K562 (cell line): ENCODE measurements at regions not wholly inside any gene's neighbourhood (a gene's known extent, or its start where the extent isn't known, plus 50 kb on each side); places are given as distances from the start of the nearest gene placed in this dataset.

Experiments
- ATAC-seq: fragments of 200-7000 bp; cut with Tn5 transposase; 3 replicates; pipeline ENCODE4 v1.9.1; 2020; ENCODE audit warnings: moderate library complexity
- BruUV-seq: library from RNA; stranded (reverse); fragments of 400-500 nt; replicated peaks from 2 replicates; lab custom pipeline; 2021; lab: Mats Ljungman, UMichigan
- CTCF ChIA-PET: fragments of 300-600 bp; formaldehyde crosslinking; extraction: SDS; loops from one replicate; lab custom pipeline; 2021; ENCODE audit warnings: low intra/inter-chr PET ratio; lab: Yijun Ruan, JAX
- POLR2A ChIA-PET: fragments of 300-600, 350-650 bp; sonication (Branson Sonifier 250); formaldehyde crosslinking; extraction: SDS; loops from one replicate; lab custom pipeline; 2021; ENCODE audit warnings: antibody characterized with exemption, inconsistent platforms; lab: Yijun Ruan, JAX
- DNase-seq, 4 experiments: peaks; one replicate each; pipeline versions ENCODE4 v3.0.0 to v3.0.0-alpha.2; 2011 to 2018; ENCODE audit warnings: low spot score in 3 of 4, mixed read lengths in 3 of 4; ENCODE audit errors: extremely low read depth in 1 of 4
- FAIRE-seq: peaks from 2 replicates; lab custom pipeline; 2011; peaks lifted over from hg19 to GRCh38; lab: Jason Lieb, UNC
- H2AFZ ChIP-seq: 2 replicates; pipeline ENCODE4 v1.6.0; 2011; ENCODE audit warnings: low read depth, low read length, control low read depth, inconsistent platforms
- H3K27ac ChIP-seq: fragments of 200-600 bp; 3 replicates; pipeline ENCODE4 v1.8.0; 2011; ENCODE audit warnings: low read depth, mild to moderate bottlenecking, control low read depth, inconsistent platforms, low read length, moderate library complexity, mixed read lengths; ENCODE audit errors: extremely low read depth
- H3K27me3 ChIP-seq, 2 experiments: fragments of 300-600 bp in 1 of 2; 2 replicates in 1 of 2; 3 replicates in 1 of 2; pipeline versions ENCODE4 v1.6.0 to v1.8.0; 2011; ENCODE audit warnings: inconsistent platforms in 2 of 2, low read length in 2 of 2, mild to moderate bottlenecking in 1 of 2, mixed read lengths in 1 of 2, moderate library complexity in 1 of 2; ENCODE audit not compliant: control insufficient read depth in 2 of 2, insufficient read depth in 2 of 2
- H3K36me3 ChIP-seq: fragments of 300-600 bp; 3 replicates; pipeline ENCODE4 v1.8.0; 2011; ENCODE audit warnings: mild to moderate bottlenecking, low read length, inconsistent platforms; ENCODE audit not compliant: control insufficient read depth, insufficient read depth
- H3K4me1 ChIP-seq, 2 experiments: fragments of 200-600 bp in 1 of 2; replicated peaks in 1 of 2; 2 replicates in 1 of 2; 3 replicates in 1 of 2; pipeline versions ENCODE4 v1.5.1 to v1.8.0; 2011; ENCODE audit warnings: inconsistent platforms in 2 of 2, low read length in 2 of 2, mild to moderate bottlenecking in 1 of 2, mixed read lengths in 1 of 2, moderate library complexity in 1 of 2; ENCODE audit not compliant: control insufficient read depth in 2 of 2, insufficient read depth in 2 of 2
- H3K4me2 ChIP-seq: 2 replicates; pipeline ENCODE4 v1.6.1; 2011; ENCODE audit warnings: low read length, control low read depth, inconsistent platforms, mixed read lengths; ENCODE audit not compliant: insufficient read depth
- H3K4me3 ChIP-seq: fragments of 200-600 bp; sonication (generic), shearing (Covaris generic); 2 replicates; pipeline ENCODE4 v1.5.1; 2016; ENCODE audit warnings: control low read depth, inconsistent platforms
- H3K79me2 ChIP-seq: fragments of 200-600 bp; 3 replicates; pipeline ENCODE4 v1.8.0; 2011; ENCODE audit warnings: low read length, inconsistent platforms; ENCODE audit not compliant: control insufficient read depth, insufficient read depth
- H3K9ac ChIP-seq, 2 experiments: 2 replicates each; pipeline versions ENCODE4 v1.6.0 to v1.6.1; 2011; ENCODE audit warnings: low read depth in 2 of 2, low read length in 2 of 2, control low read depth in 1 of 2, inconsistent platforms in 1 of 2, mild to moderate bottlenecking in 1 of 2, mixed read lengths in 1 of 2; ENCODE audit not compliant: insufficient read depth in 1 of 2
- H3K9me1 ChIP-seq: one replicate; pipeline ENCODE4 v1.6.0; 2011; ENCODE audit warnings: inconsistent platforms, mild to moderate bottlenecking, low read length, moderate library complexity; ENCODE audit not compliant: control insufficient read depth, insufficient read depth
- H3K9me3 ChIP-seq: replicated peaks from 2 replicates; pipeline ENCODE4 v1.5.1; 2011; ENCODE audit warnings: low read depth, low read length, inconsistent platforms; ENCODE audit not compliant: control insufficient read depth, insufficient read depth
- H4K20me1 ChIP-seq: replicated peaks from 2 replicates; pipeline ENCODE4 v1.6.1; 2011; ENCODE audit warnings: low read length, inconsistent platforms, mixed read lengths; ENCODE audit not compliant: control insufficient read depth, insufficient read depth
- BRCA1 ChIP-seq, 2 experiments: fragments of 450-650 bp in 1 of 2; sonication (generic) in 1 of 2; formaldehyde crosslinking in 1 of 2; IDR thresholded peaks; 2 replicates each; pipeline versions ENCODE4 v1.5.0 to v1.6.1; 2017 to 2020; ENCODE audit warnings: mild to moderate bottlenecking in 1 of 2, missing genetic modification reagents in 1 of 2
- CBFA2T3 ChIP-seq: fragments of 450-650 bp; IDR thresholded peaks from 2 replicates; pipeline ENCODE4 v1.6.1; 2017
- CCNT2 ChIP-seq: IDR thresholded peaks from 2 replicates; pipeline ENCODE4 v1.6.1; 2011; ENCODE audit warnings: borderline replicate concordance, low read depth, mild to moderate bottlenecking, moderate library complexity, mixed read lengths, low read length; ENCODE audit not compliant: insufficient read length; ENCODE audit errors: extremely low read depth
- CHCHD3 ChIP-seq: fragments of 250-450 bp; sonication (Bioruptor Pico); IDR thresholded peaks from 2 replicates; pipeline ENCODE4 v2.1.2; 2022; ENCODE audit warnings: mild to moderate bottlenecking
- DMBX1 ChIP-seq: fragments of 250-450 bp; sonication (Bioruptor Pico); IDR thresholded peaks from 2 replicates; pipeline ENCODE4 v1.8.0; 2022; ENCODE audit warnings: inconsistent platforms, mild to moderate bottlenecking, moderate library complexity, borderline replicate concordance
- FOXA1 ChIP-seq: fragments of 450-650 bp; IDR thresholded peaks from 2 replicates; pipeline ENCODE4 v1.6.1; 2016; ENCODE audit warnings: mild to moderate bottlenecking, borderline replicate concordance
- KDM1A ChIP-seq, 2 experiments: fragments of 450-650 bp; IDR thresholded peaks; 2 replicates each; pipeline ENCODE4 v1.6.1; 2016; ENCODE audit warnings: mild to moderate bottlenecking in 2 of 2
- MCM7 ChIP-seq, 2 experiments: fragments of 450-650 bp; IDR thresholded peaks; 2 replicates each; pipeline ENCODE4 v1.6.1; 2016 to 2018
- NCOA1 ChIP-seq: fragments of 450-650 bp; IDR thresholded peaks from 2 replicates; pipeline ENCODE4 v1.6.1; 2016; ENCODE audit warnings: low read depth
- NCOA4 ChIP-seq: fragments of 450-650 bp; IDR thresholded peaks from 2 replicates; pipeline ENCODE4 v1.6.1; 2018; ENCODE audit warnings: mild to moderate bottlenecking; ENCODE audit not compliant: partially characterized antibody
- SAFB ChIP-seq: fragments of 200-400 bp; formaldehyde crosslinking; IDR thresholded peaks from 2 replicates; pipeline ENCODE4 v1.6.1; 2017; ENCODE audit warnings: low read depth, low read length, borderline replicate concordance
- ZNF12 ChIP-seq: sonication (generic); formaldehyde crosslinking; IDR thresholded peaks from 2 replicates; pipeline ENCODE4 v1.4.0; 2020; ENCODE audit warnings: mild to moderate bottlenecking, missing genetic modification reagents
- ZNF354B ChIP-seq: fragments of 250-450 bp; sonication (Bioruptor Pico); IDR thresholded peaks from 2 replicates; pipeline ENCODE4 v1.4.0; 2020
- ZNF384 ChIP-seq: IDR thresholded peaks from 2 replicates; pipeline ENCODE4 v1.6.1; 2012; ENCODE audit warnings: low read depth, low read length, improper control_type of control experiment
- ZSCAN32 ChIP-seq: fragments of 450-650 bp; formaldehyde crosslinking; IDR thresholded peaks from 2 replicates; pipeline ENCODE4 v1.4.0; 2020; ENCODE audit warnings: mild to moderate bottlenecking, moderate library complexity
- WGBS: fragments of 100-300 bp; shearing (Covaris generic); methylation state at CpG from one replicate; pipeline ENCODE4 v1.1.6; 2016; ENCODE audit warnings: low coverage, mixed read lengths; ENCODE audit not compliant: insufficient coverage; ENCODE audit errors: missing lambda C conversion rate; 5-methylcytosine and 5-hydroxymethylcytosine counted together
- in situ Hi-C: fragments of 300-500 bp; cut with MboI; formaldehyde crosslinking; loops from 4 replicates; pipeline ENCODE4 v1.15.0; 2018; ENCODE audit warnings: inconsistent platforms, mixed read lengths
- intact Hi-C: fragments of 100-400 bp; cut with micrococcal nuclease; formaldehyde crosslinking; loops from 2 replicates; pipeline ENCODE4 v1.14.2; 2022
- TF ChIP-seq, protein P1 (sequence below): fragments of 200-800 bp; sonication (Bioruptor generic); IDR thresholded peaks from 2 replicates; pipeline ENCODE4 v1.6.1; 2017; ENCODE audit warnings: missing genetic modification characterization, missing compliant biosample characterization
- TF ChIP-seq, protein P2 (sequence below): sonication (generic); formaldehyde crosslinking; IDR thresholded peaks from 2 replicates; pipeline ENCODE4 v1.8.0; 2022; ENCODE audit warnings: mild to moderate bottlenecking, low read depth, missing genetic modification reagents
- TF ChIP-seq, protein P3 (sequence below): fragments of 450-650 bp; formaldehyde crosslinking; IDR thresholded peaks from 2 replicates; pipeline ENCODE4 v1.4.0; 2020; ENCODE audit warnings: mild to moderate bottlenecking, mixed read lengths

DNA sequence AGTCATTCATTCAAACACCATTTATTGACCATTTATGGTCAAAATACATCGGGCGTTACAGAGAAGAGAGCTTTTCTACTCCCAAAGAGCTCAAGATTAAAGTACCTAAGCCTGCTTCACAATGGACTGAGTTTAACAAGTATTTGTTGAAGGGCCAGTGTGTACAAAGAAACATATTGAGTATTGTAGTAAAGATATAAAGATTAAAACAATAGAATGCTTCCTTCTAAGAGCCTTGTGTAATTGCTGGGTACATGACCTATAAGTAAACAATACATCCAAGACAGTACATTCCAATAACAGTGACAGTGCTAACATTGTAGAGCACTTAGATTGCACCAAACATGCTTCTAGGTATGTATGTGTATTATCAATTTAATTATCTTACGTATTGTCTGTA, 695.5 kb downstream of the PCDH7 start:
- no peaks in the 10 kb centered on the region for H3K9me1 ChIP-seq
- H3K9me3 ChIP-seq: no peaks in the 10 kb centered on the region
- POLR2A ChIA-PET: interaction anchor here (0.7 kb wide), 1 partner anchor 208 kb away, joined by 3 read pairs; no protein-coding TSS in a partner anchor
- H3K4me1 ChIP-seq: no peaks in the 10 kb centered on the region
- FAIRE-seq (no peak), DNase-seq (no peak)
- H3K27ac ChIP-seq: no peak overlapping the region
- CTCF ChIA-PET: no interaction called here
- 11% methylated on average over 3 of the region's 3 CpGs for WGBS
- H2AFZ ChIP-seq: no peak overlapping the region
- no peak overlapping the region for H3K4me2 ChIP-seq
- TF ChIP-seq KDM1A (IDR thresholded peaks at IDR 0.05) (no peak), ZNF384 (no peak), CCNT2 (no peak), NCOA4 (no peak), MCM7 (IDR thresholded peaks at IDR 0.05) (no peak), SAFB (no peak), ZSCAN32 (CRISPR knock-in tag) (no peak), NCOA1 (no peak), CBFA2T3 (no peak), DMBX1 (no peak), FOXA1 (no peak), ZNF354B (no peak), BRCA1 (IDR thresholded peaks at IDR 0.05) (no peak), BRCA1 (CRISPR knock-in tag; IDR thresholded peaks at IDR 0.05) (no peak), CHCHD3 (no peak), ZNF12 (no peak)
- TF ChIP-seq, protein P1, sequence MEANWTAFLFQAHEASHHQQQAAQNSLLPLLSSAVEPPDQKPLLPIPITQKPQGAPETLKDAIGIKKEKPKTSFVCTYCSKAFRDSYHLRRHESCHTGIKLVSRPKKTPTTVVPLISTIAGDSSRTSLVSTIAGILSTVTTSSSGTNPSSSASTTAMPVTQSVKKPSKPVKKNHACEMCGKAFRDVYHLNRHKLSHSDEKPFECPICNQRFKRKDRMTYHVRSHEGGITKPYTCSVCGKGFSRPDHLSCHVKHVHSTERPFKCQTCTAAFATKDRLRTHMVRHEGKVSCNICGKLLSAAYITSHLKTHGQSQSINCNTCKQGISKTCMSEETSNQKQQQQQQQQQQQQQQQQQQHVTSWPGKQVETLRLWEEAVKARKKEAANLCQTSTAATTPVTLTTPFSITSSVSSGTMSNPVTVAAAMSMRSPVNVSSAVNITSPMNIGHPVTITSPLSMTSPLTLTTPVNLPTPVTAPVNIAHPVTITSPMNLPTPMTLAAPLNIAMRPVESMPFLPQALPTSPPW (CRISPR knock-in tag): no peak
- TF ChIP-seq, protein P2, sequence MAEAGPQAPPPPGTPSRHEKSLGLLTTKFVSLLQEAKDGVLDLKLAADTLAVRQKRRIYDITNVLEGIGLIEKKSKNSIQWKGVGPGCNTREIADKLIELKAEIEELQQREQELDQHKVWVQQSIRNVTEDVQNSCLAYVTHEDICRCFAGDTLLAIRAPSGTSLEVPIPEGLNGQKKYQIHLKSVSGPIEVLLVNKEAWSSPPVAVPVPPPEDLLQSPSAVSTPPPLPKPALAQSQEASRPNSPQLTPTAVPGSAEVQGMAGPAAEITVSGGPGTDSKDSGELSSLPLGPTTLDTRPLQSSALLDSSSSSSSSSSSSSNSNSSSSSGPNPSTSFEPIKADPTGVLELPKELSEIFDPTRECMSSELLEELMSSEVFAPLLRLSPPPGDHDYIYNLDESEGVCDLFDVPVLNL (CRISPR knock-in tag): no peak
- TF ChIP-seq, protein P3, sequence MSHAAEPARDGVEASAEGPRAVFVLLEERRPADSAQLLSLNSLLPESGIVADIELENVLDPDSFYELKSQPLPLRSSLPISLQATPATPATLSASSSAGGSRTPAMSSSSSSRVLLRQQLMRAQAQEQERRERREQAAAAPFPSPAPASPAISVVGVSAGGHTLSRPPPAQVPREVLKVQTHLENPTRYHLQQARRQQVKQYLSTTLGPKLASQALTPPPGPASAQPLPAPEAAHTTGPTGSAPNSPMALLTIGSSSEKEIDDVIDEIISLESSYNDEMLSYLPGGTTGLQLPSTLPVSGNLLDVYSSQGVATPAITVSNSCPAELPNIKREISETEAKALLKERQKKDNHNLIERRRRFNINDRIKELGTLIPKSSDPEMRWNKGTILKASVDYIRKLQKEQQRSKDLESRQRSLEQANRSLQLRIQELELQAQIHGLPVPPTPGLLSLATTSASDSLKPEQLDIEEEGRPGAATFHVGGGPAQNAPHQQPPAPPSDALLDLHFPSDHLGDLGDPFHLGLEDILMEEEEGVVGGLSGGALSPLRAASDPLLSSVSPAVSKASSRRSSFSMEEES (CRISPR knock-in tag): no peak
- TF ChIP-seq, all 486 proteins: peak for 0
- Histone ChIP-seq H4K20me1 (no peaks in the 10 kb centered on the region), H3K9ac (no peak overlapping the region), H3K79me2 (no peaks in the 10 kb centered on the region), H3K27me3 (no peaks in the 10 kb centered on the region), H3K4me3 (no peak overlapping the region), H3K36me3 (no peaks in the 10 kb centered on the region)
- no TSS peak for BruUV-seq
- no peak for ATAC-seq
- intact Hi-C loops (no loop called here), in situ Hi-C loops (no loop called here)
